HG02642 (cell line): ENCODE measurements at regions not wholly inside any gene's neighbourhood (a gene's known extent, or its start where the extent isn't known, plus 50 kb on each side); places are given as distances from the start of the nearest gene placed in this dataset.

Source experiments
- ATAC-seq: cut with Tn5 transposase; IDR thresholded peaks from one replicate; pipeline ENCODE4 v1.9.1; 2021; ENCODE audit warnings: mild to moderate bottlenecking; ENCODE audit not compliant: unreplicated experiment, poor library complexity

DNA sequence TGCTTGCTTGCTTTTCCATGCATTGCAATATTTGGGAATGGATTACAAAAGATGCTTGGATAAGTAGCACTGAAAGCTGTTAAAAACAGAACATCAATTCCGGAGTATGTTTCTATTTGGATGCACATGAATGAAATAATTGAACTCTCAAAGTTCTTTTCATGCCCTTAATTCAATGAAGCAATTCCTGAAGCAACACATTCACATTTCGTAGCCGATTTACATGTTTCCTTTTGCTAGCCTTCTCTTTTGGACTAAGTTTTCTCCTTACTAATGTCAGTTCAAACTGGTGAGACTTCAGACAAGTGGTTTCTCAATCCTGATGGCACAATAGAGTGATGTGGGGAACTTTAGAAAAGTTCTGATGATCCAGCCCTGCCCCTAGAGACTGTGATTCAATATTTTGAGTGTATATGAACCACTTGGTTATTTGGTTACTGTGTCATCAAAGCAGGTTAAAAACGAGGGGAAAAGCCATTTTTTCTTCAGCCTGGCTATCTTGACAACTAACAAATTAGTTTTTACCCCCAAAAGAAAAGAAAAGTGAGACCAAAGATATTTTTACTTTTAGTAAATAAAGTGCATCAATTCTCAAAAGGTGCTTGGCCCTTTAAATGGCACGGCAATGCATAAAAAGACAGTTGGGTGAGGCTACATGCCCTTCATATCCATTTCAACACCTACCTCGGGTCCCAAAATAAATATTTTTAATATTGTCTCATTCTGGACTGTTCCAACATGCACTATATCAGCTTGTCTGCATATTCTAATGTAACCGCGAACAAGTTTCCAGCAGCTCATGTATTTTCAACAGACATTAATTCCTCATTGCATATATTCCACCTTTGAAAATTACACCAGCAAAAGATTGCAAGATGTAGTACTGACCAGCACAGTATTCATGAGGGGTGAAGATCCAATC lies 90.1 kb upstream of the RPL34 start:
- ATAC-seq, result no peak

DNA sequence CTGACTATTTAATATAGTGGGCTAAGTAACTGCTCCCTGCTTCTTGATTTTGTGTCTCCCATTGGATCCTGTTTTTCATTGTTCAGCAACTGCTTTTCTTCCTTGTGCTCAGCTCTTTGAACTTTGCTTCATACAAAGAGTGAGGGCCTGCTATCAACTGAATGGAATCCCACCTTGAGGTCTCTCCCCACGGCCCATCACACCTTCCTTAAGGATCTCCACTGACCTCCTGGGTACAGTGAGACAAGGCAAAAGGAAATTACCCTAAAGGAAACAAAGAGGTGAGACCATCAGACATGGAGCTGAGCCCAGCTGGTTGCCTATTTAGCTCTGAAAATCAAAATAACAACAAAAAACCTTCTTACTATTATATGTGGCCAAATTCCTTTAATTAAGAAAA lies 91.3 kb upstream of the RPL34 start:
- ATAC-seq, result no peak

DNA sequence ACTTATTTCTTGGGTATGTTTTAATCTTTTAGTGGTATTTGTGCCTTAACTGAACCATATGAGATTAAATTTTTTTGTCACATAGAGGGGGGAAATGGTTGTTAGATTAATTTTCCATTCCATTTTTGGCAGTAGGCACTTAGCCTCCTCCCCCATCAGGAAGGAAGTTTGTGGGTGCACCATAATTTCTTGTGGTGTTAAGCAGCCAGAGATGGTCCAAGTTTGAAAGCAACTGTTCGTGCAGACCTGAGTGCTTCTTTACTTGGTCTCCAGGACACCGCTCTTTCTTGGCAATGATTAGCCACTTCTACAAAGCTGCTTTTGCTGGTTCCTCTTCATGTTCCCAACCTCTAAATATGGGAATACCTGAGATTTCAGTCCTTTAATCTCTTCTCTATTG lies 92.7 kb upstream of the RPL34 start:
- ATAC-seq, result no peak

DNA sequence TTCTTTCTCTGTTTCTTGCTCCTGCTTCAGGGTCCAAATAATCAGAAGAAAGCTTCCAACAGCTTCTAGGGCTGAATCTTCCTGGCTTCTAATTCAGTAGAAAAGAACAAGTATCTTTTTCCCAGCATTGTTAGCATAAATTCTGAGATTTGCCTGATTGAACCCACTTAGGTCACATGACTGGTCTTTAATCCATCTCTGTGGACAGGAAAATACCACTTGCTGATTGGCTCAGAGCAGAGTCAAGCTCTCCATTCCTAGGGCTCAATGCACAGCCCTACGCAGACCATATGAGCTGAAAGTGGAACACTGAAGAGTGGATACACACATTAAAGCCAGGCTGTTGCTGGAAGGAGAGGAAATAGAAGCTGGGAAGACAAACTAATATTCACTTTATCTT lies 99.6 kb upstream of the RPL34 start:
- ATAC-seq, result no peak

DNA sequence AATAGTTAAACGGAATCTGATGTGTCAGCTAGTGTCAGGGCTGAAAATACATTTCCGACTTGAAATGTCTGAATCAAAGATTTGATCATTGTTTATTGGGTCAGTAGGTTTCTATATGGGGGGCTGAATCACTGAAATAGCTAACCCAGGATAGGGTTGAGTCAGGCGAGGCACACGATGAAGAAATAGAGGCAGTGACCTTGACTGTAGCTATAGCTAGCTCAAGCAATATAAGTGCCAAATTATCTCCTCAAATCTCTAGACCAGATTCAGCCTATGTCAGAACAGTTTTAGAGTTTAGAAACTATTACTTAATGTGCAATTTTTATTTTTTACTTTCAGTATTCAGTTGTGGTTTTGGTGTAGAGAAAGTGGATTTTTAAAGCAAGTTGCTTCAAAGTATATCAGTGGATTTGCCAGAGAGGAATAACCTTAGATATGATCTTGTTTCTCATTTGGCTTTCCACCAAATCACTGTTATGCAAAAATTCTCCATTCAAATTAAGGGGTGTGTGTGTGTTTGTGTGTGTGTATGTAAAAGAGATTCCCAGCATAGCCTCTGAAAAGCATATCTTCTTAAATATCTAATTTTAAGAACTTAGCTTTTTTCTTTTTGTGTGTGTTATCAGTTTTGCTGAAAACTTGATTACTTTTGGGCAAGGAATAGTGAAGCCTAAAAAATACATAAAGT lies 100.3 kb upstream of the RPL34 start:
- no peak for ATAC-seq

DNA sequence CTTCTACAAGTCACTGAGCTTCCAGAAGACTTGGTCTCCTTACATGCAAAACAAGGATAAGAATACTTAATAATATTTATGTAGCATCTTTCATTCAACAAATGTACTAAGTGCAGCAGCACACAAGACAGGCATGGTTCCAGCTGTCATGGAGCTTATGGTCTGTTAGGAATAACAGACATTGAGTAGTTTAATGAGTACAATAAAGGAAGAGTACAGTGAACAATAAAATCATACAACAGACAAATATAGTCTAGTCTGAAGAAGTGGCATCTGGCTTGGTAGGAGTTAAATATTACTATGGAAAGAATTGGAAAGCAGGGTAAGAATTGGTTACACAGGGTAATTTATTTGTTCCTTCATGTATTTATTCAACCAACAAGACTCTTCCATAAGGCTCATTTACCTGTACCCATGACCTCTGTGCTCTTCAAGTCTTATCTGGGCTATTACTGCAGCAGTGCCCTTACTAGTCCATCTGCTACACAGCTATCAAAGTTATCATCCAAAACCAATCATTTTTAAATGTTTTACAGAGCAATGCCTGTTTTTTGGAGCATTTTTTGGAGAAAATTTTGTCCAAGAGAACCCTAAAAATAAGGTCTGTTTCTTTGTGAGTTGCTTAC lies 101.1 kb upstream of the RPL34 start:
- no peak for ATAC-seq

DNA sequence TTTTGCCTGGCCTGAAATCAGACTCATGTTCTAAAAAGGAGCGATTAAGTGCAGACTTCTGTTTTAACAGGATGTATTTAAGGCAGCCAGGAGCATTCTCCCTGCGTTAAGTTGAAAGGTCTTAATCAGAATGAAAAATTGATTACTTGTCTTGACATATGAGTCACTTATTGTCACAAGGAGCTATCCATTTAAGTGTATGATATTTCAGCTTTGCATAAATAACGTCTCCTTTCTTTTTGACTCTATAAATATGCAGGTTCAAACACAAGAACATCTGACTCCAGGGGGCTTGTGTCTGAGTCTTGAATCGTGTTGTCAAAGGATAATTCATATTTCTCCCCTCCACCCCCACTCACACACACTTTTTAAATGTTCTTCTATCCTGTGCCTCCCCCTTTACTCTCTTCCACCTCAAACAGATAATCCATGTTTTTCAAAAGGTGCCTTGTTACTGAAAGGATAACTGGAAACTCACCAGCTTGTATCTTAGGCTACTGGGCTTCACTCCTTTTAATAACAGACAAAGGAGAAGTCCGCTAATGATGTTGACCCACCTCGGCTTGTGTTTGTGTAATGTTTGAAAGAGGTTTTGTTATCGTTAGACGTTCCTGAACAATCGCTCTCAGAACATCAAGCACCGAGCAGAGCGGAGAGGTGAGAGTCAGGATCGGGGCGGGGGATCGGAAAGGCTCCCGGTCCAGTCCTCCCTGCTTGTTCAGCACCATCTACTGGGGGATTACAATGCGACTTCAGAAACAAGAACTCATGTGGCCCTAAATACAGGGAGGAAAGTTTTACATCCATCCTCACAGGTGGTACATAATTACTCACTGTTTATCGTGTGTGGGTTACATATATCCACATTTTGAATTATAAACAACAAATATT lies 107.5 kb upstream of the RPL34 start:
- no peak for ATAC-seq

DNA sequence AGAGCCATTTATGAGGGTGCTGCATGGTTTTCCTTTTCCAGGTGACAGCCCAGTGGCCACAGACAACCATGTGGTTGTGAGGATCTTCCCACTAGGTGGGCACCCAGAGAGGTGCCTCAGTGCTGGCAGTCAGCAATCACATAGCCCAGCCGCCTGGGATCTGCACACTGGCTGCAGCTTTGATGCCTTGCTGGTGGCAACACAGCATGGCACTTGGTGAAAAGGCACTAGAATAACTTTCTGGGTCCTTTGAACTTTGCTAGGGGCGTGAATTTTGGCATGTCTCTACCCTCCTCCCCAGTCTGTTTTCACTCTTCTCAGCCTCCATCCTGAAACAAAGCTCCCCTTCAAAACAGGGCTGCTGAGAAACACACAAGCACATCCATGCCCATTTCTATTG lies 108.8 kb upstream of the RPL34 start:
- no peak for ATAC-seq

DNA sequence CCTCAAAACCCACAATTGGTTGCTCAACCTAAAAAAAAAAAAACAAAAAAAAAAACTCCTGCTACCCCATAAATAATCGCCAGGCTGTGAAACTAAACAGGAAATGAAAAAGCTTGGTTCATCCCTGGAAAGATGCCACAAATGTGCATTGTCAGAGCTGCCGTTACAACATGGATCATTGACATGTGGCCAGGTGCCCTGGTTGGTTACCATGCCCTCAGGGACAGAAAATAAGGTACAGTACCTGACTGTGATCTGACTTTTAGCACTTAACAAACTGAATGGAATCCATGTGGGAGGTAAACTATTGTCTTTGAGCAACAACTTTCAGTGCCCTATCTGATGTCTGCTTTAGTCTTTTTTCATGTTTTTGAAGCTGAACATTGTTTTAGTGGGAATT lies 118.0 kb upstream of the RPL34 start:
- ATAC-seq, result no peak

DNA sequence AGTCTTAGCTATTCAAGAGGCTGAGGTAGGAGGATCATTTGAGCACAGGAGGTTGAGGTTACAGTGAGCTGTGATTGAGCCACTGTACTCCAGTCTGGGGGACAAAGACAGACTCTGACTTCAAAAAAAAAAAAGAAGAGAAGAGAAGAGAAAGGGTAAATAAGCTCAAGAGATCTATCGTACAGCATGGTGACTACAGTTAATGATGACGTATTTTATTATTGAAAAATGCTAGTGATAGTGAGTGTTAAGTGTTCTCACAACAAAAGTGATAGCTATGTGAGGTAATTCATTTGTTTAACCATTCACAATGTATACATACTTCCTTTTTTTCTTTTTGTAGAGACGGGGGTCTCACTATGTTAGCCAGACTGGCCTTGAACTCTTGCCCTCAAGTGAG lies 121.5 kb upstream of the RPL34 start:
- no peak for ATAC-seq

DNA sequence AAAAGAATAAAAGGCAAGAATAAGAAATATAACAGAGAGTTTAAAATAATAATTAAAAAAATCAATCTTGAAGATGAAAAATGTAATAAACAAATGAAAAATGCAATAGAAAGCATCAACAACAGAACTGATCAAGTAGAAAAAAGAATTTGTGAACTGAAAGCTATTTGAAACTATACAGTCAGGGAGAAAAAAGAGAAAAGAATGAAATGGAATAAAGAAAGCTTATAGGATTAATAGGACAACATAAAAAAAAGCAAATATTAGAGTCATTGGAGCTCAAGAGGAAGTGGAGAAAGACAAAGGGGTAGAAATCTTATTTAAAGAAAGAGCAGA lies 126.8 kb upstream of the RPL34 start:
- no peak for ATAC-seq

DNA sequence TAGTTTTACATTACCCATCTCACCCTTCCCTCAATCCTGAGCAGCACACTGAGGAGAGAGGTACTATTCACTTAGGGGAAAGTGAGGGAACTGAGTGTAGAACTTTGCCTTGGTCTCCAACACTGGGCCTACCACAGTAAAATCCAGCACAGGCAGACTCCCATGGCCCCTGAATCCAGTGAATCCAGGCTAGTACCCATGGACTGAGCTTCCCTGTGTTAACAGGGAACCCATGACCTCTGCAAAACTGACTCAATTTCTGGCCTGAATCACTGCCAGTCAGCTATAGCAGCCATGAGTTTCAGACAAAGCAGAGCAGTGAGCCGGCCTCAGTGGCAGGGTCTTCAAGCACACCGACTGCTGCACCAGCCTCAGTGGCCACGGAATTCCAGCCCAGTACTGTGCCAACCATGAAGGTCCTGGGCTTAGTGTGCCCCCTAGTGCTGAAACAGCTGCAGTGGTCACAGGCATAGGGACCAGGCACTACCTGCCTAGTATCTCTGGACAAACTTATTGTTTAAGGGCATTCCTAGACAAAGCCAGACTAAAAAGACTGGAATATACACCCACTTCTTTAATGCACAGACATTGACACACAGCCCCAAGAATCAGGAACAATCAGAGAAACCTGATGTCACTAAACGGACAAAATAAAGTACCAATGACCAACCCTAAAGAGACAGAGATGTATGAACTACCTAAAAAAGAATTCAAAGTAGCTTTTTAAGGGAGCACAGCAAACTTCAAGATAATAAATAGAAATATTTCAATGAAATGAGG lies 127.4 kb upstream of the RPL34 start:
- ATAC-seq, result peak; percentile 55

DNA sequence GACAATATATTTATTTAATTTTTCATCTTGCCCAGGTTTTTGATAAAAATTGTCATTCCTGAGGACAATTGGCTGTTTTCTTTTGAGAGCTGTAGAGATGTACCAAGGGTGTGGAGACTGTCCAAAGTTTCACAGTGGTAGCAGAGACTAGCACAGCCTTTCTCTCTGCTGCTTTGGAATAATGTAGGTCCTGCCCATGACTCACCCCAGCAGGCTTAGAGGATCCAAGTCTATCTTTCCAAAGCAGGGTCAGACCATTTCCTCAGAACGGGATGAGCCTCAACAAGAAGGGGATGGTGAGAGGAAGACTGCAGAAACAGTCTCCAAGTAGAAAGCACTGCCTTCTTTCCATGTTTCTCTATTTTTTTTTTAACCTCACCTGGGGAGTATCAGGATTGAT lies 131.5 kb upstream of the RPL34 start:
- ATAC-seq, result no peak

DNA sequence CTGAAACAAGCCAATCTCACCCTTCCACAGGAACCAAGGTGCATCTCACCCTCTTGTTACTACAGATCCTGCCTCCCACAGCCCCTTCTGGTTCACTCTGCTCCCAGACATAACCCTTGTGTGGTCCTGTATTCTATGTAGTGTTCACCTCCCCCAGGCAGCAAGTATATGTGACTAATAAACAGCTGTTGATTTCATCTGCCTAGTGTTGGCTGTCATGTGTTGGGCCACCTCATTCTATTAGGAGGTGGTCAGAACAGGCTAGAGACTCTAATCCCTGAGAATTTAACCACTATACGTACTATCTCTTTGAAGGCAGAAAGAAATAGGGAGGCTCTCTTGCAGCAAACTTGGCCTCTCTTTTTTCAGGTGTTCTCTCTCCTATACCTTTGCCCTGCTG lies 134.3 kb upstream of the RPL34 start:
- ATAC-seq, result no peak

DNA sequence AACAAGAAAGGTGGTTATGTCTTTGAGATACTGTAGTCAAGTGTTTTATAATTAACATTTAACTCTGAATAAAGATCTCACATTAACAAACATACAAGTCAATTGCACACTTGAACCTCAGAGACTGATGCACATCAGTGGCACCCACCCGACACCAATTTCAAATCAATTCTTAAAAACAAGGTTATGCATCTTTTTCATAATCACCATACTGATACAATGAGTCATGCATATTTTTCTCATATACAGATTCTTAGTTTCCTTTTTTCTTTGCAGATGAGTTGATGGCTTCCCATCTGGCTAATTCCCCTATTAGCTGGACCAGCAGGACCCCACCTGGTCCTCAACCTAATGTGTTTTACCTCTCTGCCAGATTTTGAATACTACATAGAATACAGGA lies 136.2 kb upstream of the RPL34 start:
- ATAC-seq, result no peak

DNA sequence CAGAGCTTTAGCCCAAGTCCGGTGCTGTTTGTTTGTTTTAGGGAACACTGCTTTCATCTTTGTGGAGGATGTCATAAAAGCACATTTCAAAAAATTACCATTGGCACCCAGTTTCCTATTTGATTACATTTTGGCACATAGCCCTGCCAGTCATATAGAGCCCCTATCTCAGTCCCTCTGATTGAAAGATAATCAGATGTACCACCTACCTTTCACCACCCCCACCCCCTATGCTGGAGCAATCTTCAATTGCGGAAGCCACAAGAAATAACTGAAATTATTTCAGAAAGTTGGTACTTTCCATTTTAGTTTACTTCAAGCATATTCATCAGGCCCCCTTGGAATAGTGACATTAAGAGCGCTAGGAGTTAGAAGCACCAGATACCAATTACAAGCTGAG lies 136.7 kb upstream of the RPL34 start:
- no peak for ATAC-seq

DNA sequence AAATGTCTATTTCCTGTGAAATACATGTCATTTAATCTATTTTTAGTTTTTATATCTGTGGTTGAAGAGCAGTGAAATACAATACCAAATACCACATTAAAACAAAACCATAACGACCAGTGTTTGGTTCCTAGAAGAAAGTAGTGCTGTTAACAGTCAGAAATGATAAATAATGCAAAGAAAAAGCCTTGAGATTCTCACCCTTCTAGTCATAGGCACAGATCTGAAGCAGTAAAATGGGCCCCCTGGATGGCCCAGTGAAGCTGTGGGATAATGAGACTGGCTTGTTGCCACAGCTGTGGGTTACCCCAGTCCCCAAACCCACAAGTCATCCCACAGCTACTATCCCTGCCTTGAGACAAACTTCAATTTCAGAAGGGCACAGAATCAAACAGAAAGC lies 137.3 kb upstream of the RPL34 start:
- ATAC-seq, result no peak

DNA sequence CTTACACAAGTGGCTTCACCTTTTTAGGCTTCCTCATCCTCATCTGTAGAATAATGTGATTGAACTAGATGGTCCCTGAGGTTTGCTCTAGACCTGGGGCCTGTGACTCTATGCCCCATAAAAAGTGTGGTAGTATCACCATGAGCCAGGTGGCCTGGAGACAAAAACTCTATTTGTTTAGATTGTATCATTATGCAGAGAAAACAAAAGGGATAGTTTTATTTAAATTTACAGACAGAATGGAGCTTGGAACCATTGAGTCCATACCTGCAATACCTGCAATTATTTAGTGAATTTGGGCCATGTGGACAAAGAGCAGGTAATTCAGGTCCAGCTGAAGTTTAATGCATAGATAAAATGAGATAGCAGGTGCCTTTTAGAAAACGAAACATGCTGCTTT lies 139.5 kb upstream of the RPL34 start:
- no peak for ATAC-seq

DNA sequence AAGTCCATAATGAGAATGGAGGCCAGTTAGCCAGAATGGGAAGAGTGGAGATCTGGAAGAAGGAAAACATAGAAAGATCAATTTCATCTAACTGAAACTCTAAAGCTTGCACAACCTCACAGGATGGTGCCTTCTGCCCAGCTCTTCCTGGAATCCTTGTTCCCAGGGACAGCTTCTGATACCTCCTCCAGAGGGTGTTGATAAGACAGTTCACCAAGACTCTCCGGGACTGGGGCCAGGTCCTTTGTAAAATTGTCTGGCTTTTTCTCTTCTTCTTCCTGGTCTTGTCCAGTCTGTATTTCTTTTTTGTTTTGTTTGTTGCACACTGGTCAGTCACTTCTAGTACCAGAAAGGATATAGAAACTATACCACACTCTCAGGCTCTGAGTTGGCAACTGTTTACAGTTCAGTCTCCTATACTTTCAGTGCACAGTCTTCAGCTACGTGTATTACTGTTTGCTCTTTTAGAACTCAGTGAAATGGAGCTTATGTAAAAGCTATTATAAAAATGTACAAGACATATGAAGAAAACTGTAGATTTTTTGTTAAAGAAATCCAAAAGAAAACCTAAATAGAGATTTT lies 142.8 kb upstream of the RPL34 start:
- ATAC-seq, result no peak
